ENCODE measurements at regions not wholly inside any gene's neighbourhood (a gene's known extent, or its start where the extent isn't known, plus 50 kb on each side); places are given as distances from the start of the nearest gene placed in this dataset.

DNA sequence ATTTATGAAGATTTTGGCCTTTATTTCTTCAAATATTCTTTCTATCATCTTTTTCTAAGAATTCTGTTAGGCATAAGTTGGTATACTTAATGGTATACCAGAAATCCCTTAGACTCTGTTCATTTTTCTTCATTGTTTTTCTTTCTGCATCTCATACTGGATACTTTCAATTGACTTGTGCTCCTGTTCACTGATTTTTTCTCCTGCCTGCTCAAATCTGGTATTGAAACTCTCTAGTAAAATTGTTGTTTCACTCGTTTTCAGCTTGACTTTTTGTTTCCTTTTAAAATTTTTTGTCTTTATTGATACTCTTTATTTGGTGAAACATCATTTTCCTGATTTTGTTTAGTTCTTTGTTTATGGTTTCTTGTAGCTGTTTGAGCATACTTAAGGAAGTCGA lies 243.2 kb downstream of the TRIB2 start:
- TF ChIP-seq, protein P1, sequence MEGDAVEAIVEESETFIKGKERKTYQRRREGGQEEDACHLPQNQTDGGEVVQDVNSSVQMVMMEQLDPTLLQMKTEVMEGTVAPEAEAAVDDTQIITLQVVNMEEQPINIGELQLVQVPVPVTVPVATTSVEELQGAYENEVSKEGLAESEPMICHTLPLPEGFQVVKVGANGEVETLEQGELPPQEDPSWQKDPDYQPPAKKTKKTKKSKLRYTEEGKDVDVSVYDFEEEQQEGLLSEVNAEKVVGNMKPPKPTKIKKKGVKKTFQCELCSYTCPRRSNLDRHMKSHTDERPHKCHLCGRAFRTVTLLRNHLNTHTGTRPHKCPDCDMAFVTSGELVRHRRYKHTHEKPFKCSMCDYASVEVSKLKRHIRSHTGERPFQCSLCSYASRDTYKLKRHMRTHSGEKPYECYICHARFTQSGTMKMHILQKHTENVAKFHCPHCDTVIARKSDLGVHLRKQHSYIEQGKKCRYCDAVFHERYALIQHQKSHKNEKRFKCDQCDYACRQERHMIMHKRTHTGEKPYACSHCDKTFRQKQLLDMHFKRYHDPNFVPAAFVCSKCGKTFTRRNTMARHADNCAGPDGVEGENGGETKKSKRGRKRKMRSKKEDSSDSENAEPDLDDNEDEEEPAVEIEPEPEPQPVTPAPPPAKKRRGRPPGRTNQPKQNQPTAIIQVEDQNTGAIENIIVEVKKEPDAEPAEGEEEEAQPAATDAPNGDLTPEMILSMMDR (IDR thresholded peaks at IDR 0.05): no peak
- TF ChIP-seq POLR2A (IDR thresholded peaks at IDR 0.05): no peak

Measured in testis (tissue), 2 donors.